Sigmoid colon (tissue), 4 donors: ENCODE measurements at regions not wholly inside any gene's neighbourhood (a gene's known extent, or its start where the extent isn't known, plus 50 kb on each side); places are given as distances from the start of the nearest gene placed in this dataset.
"Not testable (repeated sequence)": the region's sequence is repeated elsewhere in the genome, so short reads cannot be mapped to it uniquely, and the experiment has no call there.

ENCODE experiments used
- CTCF ChIP-seq, 4 experiments: fragments of 450-650 bp in 3 of 4; fragments of 200-600 bp in 1 of 4; IDR thresholded peaks; one replicate each; pipeline ENCODE4 v1.5.1; 2016 to 2019; ENCODE audit warnings: antibody characterized with exemption in 4 of 4, mild to moderate bottlenecking in 3 of 4, moderate library complexity in 2 of 4
- EP300 ChIP-seq, 4 donors: sonication (generic); formaldehyde crosslinking; IDR thresholded peaks; one replicate each; pipeline ENCODE4 v1.6.1; 2017; ENCODE audit warnings: antibody characterized with exemption in 4 of 4
- POLR2A ChIP-seq, 2 donors: fragments of 450-650 bp; IDR thresholded peaks; one replicate each; pipeline ENCODE4 v1.6.1; 2016; ENCODE audit warnings: antibody characterized with exemption in 2 of 2, mild to moderate bottlenecking in 2 of 2, moderate library complexity in 2 of 2
- POLR2AphosphoS5 ChIP-seq, 4 donors: sonication (generic); formaldehyde crosslinking; IDR thresholded peaks; one replicate each; pipeline ENCODE4 v1.6.1; 2017; ENCODE audit warnings: antibody characterized with exemption in 4 of 4

- not testable (repeated sequence) for TF ChIP-seq CTCF, POLR2A, EP300, POLR2AphosphoS5 (IDR thresholded peaks at IDR 0.05)
Measured at GRCh38 chr5:74522838-74523237, 117.7 kb downstream of the ENC1 start.
